ENCODE measurements at regions not wholly inside any gene's neighbourhood (a gene's known extent, or its start where the extent isn't known, plus 50 kb on each side); places are given as distances from the start of the nearest gene placed in this dataset.

DNA sequence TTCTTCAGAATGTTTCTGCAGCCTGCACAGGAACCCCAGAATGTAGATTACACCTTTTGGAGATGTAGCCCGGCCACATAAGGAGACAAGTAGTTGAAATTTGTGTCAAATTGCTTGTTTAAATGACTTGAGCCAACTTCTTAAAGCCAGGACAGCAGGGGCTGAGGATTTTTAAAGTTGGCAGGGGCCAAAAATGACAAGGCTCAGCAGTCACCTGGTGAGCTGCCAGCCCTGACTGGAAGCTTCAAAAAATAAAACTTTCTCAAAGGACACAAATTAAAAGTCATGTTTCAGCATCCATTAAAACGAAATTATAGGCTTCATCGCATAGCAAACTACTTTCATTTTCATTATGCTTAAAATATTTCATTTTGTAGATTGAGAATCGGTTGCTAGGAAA lies 340.3 kb upstream of the WWC1 start:
- no peak for DNase-seq

DNA sequence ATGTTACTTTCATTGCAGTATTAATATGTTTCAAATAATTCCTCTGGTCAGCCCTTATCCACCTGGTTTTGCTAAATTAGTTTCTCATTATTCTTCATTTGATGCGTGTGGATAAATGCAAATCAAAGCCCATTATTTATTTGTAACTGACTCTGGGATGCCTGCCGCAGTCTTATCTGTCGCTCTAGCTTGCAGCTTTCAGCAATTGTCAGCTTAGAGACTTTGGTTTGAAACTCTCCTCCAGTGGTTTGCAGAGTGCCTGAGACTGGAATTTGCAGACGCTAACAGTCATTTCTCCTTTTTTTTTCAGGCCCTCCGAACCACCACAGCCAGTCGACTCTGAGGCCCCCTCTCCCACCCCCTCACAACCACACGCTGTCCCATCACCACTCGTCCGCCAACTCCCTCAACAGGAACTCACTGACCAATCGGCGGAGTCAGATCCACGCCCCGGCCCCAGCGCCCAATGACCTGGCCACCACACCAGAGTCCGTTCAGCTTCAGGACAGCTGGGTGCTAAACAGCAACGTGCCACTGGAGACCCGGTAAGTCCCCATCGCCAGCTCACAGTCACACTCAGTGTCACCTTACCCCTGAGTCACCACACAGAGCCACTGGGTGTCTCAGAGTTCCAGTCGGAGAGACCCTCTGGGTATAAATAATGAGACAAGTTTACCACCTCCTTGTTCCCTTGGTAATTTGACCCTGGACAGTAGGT lies 339.0 kb upstream of the WWC1 start:
- no peak for DNase-seq

GRCh38 chr5:167953151-167953798 lies 338.2 kb upstream of the WWC1 start:
- no peak for DNase-seq

GRCh38 chr5:167961731-167962130 lies 329.7 kb upstream of the WWC1 start:
- DNase-seq: no peak

DNA sequence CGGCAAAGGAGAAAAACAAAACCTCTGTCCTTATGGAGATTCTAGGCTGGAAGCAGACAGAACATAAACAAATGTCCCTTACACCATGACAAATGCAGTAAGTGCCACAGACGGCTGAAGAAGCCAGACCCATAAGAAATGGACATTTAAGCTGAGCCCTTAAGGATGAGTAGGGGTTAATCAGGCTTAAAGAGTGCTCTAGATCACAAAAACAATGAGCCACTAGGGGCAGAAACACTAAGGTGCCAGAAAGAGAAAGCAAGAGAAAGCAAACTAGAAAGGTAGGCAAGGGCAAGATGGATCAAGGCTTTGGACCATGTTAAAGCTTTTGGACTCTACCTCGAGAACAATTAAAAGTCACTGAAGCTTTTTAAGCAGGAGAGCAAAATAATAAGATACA lies 326.9 kb upstream of the WWC1 start:
- DNase-seq: no peak

DNA sequence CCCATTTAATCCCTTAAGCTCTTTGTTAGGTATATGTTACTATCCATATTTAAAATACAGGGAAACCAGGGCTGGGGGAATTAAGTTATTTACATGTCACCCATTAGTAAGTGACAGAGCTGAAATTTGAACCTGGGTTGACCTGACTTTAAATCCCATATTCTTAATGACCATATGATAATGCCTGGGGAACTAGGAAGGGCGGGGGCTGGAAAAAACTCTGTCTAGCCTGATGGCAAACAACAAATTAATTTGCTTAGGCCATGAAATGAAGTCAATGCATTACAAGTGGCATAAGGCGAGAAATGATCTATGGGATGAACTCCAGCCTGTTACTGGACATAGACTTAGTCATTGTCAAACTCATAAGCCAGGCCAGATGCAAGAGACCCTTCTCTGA lies 325.7 kb upstream of the WWC1 start:
- DNase-seq: no peak

GRCh38 chr5:167966979-167967378 lies 324.5 kb upstream of the WWC1 start:
- DNase-seq: no peak

DNA sequence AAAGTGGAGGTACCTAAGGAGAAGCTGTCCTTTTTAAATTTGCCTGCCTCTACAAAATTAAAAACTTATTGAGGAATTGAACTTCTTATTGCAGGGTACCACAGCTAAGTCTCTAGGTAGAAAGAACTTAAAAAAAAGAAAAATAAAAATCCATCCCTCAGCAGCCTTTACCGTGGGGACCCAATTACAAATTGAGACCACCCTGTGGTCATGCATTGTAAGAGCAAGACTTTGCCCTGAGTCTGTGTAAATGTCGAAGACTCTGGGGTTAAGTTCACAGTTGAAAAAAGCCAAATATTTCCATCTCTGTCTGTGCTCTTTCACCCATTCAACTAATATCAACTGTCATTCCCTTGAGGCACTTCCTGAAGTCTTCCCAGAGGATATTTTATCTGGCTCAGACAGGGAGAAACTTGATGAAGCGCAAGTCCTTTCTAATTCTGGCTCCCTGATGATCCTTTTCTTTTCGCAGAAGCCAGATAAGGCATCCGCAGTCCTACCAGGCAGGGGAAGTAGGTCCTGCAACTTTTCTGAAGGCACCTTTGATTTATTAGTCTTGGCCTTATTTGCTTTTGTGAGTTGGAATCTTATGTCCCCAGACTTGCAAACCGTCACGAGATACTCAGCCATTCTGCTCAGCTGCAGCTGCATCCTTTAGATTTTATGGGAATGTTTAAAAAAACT lies 323.8 kb upstream of the WWC1 start:
- DNase-seq: no peak

DNA sequence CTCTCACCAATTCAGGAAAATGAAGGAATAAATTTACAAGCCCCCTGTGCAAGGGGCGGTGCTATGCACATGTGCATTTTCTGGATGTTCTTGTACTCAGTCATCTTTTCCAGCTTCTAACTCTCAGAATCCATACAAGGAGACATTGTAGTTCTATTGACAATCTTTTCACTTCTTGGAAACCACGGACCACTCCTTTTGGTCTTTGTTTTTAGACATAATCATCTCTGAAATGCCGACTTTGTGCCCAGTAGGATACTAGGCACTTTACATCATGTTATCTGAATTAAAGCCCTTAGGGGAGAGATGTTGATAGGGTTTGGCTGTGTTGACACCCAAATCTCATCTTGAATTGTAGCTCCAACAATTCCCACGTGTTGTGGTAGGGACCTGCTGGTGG lies 322.6 kb upstream of the WWC1 start:
- no peak for DNase-seq

DNA sequence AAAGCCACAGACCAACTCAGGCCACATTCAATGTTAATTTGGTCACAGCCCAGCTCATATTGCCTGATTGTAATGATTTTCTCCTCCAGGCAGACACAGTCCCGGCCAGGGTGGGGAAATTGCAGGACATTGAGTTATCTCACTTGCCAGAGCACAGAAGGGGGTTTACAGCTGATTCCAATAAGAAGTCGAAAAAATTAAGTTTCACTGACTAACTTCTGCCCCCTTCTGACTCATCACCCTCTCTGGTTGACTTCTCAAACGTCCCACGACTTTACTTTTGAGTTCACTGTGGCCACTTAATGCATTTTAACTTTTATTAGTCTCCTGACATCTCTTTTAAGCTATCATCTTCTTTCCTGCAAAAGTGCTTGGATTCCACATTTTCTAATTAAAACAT lies 321.4 kb upstream of the WWC1 start:
- no peak for DNase-seq

DNA sequence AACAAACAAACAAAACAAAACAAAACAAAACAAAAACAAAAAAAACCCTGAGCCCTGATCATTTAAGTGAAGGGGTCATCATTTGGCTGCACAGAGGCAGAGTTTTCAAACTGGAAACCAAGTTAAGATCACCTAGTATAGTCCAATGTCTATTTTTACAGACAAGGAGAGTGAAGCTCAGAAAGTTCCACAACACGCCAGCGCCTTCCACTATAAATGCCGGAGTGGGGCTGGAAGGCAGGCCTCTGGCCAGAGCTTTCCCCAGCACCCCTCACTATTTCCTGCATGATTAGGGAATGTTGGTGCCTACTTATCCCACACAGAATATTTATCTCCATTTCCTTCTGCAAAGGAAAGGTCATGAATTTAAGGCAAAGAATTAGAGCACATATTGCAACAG lies 319.7 kb upstream of the WWC1 start:
- no peak for DNase-seq

GRCh38 chr5:167973126-167973525 lies 318.3 kb upstream of the WWC1 start:
- DNase-seq: no peak

DNA sequence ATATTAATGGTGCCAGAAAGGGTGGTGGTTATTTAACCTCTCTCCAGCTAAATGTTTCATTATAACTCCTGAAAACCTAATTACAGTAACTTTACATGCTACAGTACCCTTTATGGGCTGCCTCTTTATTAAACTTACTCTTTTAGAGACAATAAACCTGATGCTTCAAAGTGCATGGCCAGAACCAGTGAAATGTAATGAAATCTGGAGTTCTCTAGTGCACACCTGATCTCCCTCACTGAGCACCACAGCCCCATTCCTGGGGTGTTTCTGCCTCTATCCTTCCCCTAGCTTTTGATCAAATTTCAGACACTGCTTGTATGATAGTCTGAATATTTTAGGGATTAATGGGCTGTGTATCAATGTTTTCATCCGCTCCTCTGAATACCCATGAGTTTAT lies 306.5 kb upstream of the WWC1 start:
- DNase-seq: no peak

DNA sequence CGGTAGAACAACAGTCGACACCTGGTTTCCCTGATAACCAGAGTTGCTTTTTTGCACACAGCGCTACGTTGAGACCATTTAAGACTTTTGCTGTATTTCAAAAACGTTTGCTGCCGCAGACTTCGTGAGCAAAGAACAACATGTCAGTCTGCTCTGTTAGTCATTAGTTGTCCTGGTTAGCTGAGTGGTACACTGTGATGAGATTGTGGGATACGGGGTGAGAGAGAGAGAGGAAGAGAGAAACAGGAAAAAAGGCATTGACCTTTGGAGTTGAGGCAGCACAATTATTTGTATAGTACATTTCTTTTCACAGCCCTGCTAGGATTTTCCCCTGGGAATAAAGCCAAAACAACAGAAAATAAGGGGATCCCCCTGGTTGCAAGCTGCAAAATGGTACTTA lies 306.1 kb upstream of the WWC1 start:
- DNase-seq: no peak

GRCh38 chr5:167987490-167988280 lies 303.8 kb upstream of the WWC1 start:
- no peak for DNase-seq

GRCh38 chr5:167992868-167993267 lies 298.6 kb upstream of the WWC1 start:
- DNase-seq: no peak

DNA sequence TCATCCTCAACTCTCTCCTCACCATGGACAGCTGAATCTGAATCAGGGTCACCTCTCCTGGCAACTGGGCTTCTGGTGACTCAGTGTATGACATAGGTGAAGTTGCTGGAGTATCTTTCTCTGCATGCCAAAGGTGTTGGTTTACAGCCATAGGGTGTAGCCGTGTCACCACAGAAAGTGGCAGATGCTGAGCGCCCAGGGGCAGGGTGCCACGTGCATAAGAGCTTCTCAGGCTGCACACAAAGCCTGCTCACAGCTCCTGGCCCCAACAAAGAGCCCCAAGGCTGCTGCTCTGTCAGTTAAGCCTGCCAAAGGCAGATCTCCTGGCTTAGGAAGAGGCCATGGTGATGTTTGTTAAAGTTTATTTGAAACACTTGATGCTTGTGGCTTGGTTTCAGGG lies 297.7 kb upstream of the WWC1 start:
- DNase-seq: no peak

- DNase-seq: no peak
These were observed 295.5 kb upstream of the WWC1 start for GRCh38 chr5:167995844-167996425.

- no peak for DNase-seq
These were observed 293.2 kb upstream of the WWC1 start for GRCh38 chr5:167998148-167998767.

DNA sequence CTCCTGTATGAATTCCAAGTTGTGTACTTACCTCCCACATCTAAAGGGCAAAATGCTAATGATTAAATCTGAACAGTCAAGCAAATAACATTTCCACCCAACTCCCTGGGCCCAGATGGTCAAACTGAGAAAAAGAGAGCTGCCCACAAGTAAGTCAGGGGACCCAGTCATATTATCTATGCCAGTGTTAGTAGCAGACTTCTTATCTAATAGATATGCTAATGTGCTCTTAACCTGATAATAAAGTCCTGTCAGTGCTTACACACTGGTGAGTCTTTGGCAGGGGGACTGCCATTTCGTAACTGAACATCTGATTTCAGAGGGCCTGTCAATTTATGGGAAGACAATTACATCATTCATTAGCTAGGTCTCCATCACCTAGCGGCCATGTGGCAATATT lies 292.3 kb upstream of the WWC1 start:
- no peak for DNase-seq

DNA sequence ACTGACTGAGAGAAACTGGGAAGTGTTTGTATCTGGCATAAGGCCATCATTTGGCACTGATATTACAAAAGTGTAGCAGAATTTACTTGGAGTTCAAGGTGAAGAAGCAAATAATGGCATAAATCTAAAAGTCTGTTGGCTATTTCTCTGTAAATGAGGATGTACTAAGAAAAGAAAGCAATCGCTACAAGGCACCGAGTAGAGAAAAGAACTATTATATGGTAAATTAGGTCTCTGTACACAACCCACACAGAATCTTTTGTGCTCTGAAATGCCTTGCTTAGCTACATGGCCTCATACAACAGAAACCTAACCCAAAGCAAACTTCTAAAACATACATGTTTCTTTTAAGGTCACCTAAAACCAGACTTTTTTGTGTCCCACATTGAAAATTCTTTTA lies 290.1 kb upstream of the WWC1 start:
- DNase-seq: no peak

DNA sequence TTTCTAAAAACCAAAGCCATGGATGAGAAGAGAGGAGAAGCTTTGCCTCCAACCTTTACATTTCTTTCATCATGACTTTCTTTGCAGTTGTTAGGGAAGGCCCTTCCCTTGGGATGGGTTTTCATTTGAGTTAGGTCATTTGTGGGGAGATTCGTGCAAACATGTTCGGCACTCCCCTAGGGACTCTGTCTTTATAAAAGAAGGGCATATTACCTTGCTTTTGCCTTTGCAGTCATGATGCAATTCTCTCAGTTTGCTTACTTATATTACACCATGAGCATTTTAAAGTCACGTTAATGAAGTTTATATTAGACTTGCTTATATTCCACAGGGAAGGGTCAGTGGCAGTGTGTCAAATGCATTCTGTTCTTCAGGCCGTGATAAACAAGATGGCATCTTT lies 289.3 kb upstream of the WWC1 start:
- no peak for DNase-seq

GRCh38 chr5:168005093-168005492 lies 286.4 kb upstream of the WWC1 start:
- DNase-seq: no peak

Data from activated CD4-positive, alpha-beta T cell treated with anti-CD3 and anti-CD28 coated beads for 48 hours (primary cell).